ENCODE measurements at regions not wholly inside any gene's neighbourhood (a gene's known extent, or its start where the extent isn't known, plus 50 kb on each side); places are given as distances from the start of the nearest gene placed in this dataset.

DNA sequence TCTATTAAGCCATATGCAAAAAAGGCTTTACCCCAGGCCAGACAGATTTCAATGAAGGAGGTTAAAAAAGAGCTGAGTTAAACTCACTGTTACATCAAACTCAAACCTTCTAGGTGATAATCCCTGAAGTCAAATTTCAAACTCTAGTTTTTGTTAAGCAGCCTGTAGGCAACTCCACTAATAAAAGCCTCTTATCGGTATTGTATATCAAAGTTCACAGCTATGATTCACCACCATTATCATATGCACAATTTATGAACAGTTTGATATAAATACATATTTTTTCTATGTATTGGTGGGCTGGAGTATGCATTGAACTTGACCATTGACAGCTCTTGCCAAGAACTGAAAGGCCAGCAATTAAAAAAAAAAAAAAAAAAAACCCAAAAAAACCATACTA lies 308.2 kb downstream of the BTBD3 start:
- TF ChIP-seq, protein P1, sequence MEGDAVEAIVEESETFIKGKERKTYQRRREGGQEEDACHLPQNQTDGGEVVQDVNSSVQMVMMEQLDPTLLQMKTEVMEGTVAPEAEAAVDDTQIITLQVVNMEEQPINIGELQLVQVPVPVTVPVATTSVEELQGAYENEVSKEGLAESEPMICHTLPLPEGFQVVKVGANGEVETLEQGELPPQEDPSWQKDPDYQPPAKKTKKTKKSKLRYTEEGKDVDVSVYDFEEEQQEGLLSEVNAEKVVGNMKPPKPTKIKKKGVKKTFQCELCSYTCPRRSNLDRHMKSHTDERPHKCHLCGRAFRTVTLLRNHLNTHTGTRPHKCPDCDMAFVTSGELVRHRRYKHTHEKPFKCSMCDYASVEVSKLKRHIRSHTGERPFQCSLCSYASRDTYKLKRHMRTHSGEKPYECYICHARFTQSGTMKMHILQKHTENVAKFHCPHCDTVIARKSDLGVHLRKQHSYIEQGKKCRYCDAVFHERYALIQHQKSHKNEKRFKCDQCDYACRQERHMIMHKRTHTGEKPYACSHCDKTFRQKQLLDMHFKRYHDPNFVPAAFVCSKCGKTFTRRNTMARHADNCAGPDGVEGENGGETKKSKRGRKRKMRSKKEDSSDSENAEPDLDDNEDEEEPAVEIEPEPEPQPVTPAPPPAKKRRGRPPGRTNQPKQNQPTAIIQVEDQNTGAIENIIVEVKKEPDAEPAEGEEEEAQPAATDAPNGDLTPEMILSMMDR (IDR thresholded peaks at IDR 0.05; ENCODE audit: borderline replicate concordance, extremely low read depth, low read length, poor library complexity, severe bottlenecking) = no peak
- TF ChIP-seq EZH2 (IDR thresholded peaks at IDR 0.05; ENCODE audit: borderline replicate concordance, low read depth, low read length, severe bottlenecking) = no peak
